NCI-H2196 treated with DMSO at 0.1 percent for 48 hours (cell line): ENCODE measurements at regions not wholly inside any gene's neighbourhood (a gene's known extent, or its start where the extent isn't known, plus 50 kb on each side); places are given as distances from the start of the nearest gene placed in this dataset.

Experiments
- DNase-seq: peaks from one replicate; lab custom pipeline; 2025; ENCODE audit not compliant: unreplicated experiment; lab: John Stamatoyannopoulos, UW

GRCh38 chr5:112625246-112625645 lies 112.4 kb upstream of the APC start:
- DNase-seq: no peak

DNA sequence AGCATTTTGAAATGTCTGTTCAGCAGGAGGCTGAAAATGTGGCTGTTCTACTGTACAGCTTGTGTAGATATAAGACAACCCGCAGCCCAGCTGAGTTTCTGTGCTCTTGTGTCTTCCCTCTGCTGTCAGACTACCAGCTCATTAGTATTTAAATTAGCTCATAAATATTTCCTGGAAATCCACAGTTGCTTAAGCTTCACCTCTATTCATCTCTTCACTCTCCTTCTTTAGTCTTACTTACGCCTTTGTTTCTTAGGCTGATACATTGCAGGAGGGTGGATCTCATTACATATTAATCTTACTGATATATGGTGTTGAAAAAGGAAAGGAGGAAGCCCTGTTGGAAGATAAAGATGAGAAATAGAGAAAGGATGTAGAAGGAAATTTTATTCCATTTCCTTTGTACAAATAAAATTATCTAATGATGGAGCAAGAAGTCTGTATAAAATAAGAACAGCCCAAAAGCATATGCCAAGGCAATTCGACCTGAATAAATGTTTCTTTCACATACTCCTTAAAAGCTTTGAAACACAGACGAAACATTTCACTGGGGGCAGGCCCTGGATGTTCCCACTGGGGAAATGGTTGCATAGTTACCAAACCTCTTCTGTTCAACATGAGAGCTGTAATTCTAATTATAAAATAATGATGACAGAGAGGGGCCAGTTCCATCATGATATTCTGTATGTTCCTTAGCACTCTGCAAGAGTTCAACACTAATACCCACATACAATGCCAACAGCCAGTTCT lies 111.8 kb upstream of the APC start:
- no peak for DNase-seq

DNA sequence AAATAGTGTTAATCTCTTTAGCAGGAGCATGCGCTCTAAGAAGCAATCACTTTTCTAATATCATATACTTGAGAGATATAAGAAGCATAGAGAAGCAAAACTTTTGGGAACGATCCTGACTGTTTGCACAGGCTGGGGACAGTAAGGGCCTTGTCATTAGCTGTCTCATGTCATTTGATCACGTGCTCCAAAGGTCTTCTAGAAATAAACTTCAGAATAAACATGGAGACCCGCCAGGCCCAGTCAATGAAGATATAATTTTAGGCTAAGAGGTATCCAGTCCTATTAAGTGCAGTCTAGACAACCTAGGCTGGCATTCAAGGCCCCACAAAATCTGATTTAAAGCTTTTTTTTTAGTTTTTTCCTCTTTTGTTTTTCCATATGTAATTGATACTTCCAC lies 111.0 kb upstream of the APC start:
- no peak for DNase-seq

GRCh38 chr5:112628214-112628980 lies 109.3 kb upstream of the APC start:
- DNase-seq: no peak

DNA sequence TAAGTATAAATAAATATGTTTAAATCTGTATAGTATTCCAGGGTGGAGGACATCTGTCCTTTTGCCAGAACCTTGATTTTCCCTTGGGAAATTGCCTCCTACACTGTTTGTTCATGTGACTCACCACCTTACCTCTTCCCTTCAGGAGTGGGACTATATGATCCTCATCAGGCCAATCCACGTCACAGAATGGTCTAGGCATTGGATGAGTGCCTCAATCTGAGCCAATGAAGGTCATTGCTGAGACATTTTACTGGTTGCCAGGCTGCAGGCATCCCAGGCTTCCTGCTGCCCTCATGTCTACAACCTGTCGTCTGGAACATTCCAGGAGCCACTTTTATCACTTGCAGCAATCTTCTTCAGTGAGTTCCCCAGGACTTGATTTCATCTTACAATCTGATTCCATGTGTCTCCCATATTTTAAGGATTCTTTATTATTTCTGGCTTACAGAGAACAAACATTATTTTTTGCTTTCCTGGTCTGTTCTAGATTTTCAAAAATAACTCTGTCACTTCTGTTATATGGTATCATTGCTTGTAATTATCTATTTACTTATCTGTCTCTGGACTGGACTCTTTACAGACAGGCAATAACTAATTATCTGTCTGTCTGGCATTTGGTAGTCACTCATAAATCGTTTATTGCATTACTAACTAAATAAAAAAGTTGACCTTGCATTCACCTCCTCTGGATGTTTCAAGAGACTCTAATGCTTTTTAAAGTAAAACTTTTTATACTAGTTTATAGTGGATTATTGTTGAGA lies 107.3 kb upstream of the APC start:
- no peak for DNase-seq

- no peak for DNase-seq
Observed at GRCh38 chr5:112634166-112634565, 103.5 kb upstream of the APC start.

- no peak for DNase-seq
Observed at GRCh38 chr5:112634796-112635195, 102.9 kb upstream of the APC start.

DNA sequence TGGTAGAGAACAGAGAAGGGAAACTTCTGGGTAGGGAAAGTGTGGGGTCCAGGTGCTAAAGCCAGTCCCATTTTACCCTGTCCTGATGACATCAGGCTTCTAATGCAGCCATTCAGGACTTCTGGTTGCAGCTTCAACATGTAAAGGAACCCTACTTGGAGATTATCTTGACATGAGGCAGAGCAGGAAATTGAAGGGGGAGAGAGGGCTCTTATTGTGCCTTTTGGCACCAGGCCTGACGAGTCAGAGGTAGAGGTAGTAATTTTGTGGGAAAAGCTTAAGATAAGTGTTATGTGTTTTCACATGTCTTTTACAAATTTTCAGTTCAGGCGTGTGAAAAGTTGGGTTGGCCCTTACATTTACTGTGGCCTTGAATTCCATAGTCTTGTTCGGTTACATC lies 102.4 kb upstream of the APC start:
- no peak for DNase-seq

GRCh38 chr5:112635771-112636731 lies 101.6 kb upstream of the APC start:
- no peak for DNase-seq

DNA sequence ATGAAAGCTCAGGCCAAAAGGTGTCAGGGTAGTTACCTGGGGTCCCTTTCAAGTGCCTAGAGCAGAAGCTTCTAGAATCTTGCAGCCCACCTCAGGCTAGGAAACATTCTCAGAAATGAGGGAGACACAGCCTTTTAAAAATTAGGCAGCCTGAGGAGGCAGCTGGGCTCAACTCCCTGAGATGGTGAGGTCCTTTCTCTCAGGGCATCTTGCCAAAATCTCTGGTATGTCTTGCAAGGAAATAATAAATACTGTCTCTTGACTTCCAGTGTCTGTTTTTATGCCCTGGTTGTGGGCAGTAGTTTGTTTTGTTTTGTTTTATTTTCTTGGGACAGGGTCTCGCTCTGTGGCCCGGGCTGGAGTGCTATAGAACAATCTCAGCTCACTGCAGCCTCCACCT lies 100.9 kb upstream of the APC start:
- no peak for DNase-seq

- DNase-seq: no peak
Observed at GRCh38 chr5:112637343-112637742, 100.3 kb upstream of the APC start.

DNA sequence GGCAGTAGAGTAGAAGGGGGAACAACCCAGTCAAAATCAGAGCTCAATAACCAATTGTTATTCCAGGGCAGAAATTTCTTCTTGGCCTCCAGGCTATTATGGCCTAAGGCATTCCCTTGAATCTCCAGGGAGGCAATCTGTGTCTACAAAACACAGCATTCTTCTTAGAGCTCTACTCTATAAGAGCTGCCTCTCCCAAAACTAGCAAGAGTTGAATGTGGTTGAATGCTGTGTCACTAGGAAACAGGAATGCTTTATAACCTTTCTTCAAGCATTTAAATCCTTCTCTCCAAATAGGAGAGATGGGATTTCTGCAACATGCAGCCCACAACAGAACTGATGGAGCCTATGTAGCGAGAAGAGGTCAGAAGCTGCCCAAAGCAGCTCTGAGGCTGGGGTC lies 97.1 kb upstream of the APC start:
- no peak for DNase-seq

DNA sequence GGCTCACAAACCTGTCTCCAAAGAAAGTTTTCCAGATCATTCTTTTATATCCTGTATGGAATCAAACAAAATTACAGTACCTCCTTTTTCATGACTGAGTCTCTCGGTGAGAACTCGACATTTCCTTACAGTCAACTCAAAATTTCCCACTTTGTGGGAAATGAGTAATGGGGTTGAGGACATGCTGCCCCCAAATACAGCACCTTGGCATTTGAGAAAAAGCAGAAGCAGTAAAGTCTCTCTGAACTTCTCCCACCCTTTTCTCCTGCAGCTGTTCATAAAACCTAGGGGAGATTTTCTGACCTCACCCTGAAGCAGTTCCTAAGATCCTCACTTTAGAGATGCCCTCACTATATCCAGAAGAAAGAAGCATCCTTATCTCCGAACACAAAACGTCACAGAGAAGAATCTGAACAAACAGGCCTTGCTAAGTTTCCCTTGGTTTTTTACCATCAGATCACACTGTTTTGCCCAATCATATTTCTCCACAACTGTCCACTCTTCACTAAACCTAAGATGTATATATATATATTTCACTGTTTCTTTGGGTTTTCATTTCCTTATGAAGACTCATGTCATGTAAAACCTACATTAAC lies 96.1 kb upstream of the APC start:
- no peak for DNase-seq

GRCh38 chr5:112642885-112643284 lies 94.8 kb upstream of the APC start:
- no peak for DNase-seq

- DNase-seq: no peak
Observed at GRCh38 chr5:112643339-112643971, 94.2 kb upstream of the APC start.

DNA sequence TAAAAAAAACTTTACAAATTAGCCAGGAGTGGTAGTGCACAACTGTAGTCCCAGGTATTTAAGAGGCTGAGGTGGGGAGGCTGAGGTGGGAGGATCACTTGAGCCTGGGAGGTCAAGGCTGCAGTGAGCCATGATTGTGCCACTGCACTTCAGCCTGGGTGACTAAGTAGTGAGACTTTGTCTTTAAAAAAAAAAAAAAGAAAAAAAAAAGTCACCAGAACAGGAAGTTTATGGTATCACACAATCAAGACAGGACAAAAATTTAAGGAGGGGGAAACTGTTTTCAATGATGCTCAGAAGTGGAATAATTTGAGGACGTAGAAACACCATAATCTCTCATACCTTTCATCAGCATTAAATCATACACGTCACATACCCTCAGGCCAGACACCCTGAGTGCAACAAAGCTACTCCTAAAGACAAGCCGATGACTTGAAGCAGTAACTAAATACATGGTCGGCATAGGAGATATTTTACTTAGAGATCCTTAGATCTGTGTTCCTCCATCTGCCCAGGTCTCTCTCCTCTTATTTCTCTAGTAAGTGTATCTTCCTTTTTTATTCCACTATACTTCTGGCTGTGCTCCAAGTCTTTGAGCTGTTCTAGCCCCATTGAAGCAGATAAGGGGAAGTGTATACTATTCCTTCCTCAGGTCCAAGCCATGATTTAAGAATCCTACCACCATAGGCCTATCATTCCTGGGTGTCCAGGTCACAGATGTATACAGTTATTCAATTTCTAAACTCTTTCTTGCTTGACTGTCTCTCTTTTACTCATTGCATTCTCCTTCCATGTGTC lies 91.3 kb upstream of the APC start:
- no peak for DNase-seq

- no peak for DNase-seq
Observed at GRCh38 chr5:112647428-112647827, 90.3 kb upstream of the APC start.

- no peak for DNase-seq
Observed at GRCh38 chr5:112648264-112648663, 89.4 kb upstream of the APC start.

- no peak for DNase-seq
Observed at GRCh38 chr5:112649882-112650281, 87.8 kb upstream of the APC start.
